HuH-7 (cell line): ENCODE measurements at regions not wholly inside any gene's neighbourhood (a gene's known extent, or its start where the extent isn't known, plus 50 kb on each side); places are given as distances from the start of the nearest gene placed in this dataset.
A peak's percentile ranks its signal among the peaks of the same experiment; 100 is the strongest.

ENCODE experiments used
- DNase-seq: peaks from one replicate; pipeline ENCODE4 v3.0.0; 2011; ENCODE audit warnings: low spot score

- DNase-seq = no peak
These were observed 251.2 kb downstream of the BAMBI start for GRCh38 chr10:28928484-28928883.

GRCh38 chr10:28929942-28930341 is 252.6 kb downstream of the BAMBI start:
- no peak for DNase-seq

GRCh38 chr10:28930514-28931495 is 253.5 kb downstream of the BAMBI start:
- no peak for DNase-seq

- DNase-seq = no peak
These were observed 257.7 kb downstream of the BAMBI start for GRCh38 chr10:28935061-28935460.

GRCh38 chr10:28937959-28938358 is 260.6 kb downstream of the BAMBI start:
- no peak for DNase-seq

GRCh38 chr10:28938745-28939144 is 261.4 kb downstream of the BAMBI start:
- no peak for DNase-seq

GRCh38 chr10:28939281-28940157 is 262.2 kb downstream of the BAMBI start:
- DNase-seq = peak; percentile 83

- peak; percentile 55 for DNase-seq
These were observed 263.0 kb downstream of the BAMBI start for GRCh38 chr10:28940158-28940888.

- no peak for DNase-seq
These were observed 264.7 kb downstream of the BAMBI start for GRCh38 chr10:28942012-28942411.

GRCh38 chr10:28945959-28946358 is 268.6 kb downstream of the BAMBI start:
- no peak for DNase-seq

GRCh38 chr10:28946479-28946878 is 269.2 kb downstream of the BAMBI start:
- DNase-seq = no peak

- DNase-seq = no peak
These were observed 269.9 kb downstream of the BAMBI start for GRCh38 chr10:28947171-28947570.

- no peak for DNase-seq
These were observed 270.7 kb downstream of the BAMBI start for GRCh38 chr10:28948046-28948445.

GRCh38 chr10:28949005-28950004 is 272.0 kb downstream of the BAMBI start:
- DNase-seq = no peak

- no peak for DNase-seq
These were observed 274.2 kb downstream of the BAMBI start for GRCh38 chr10:28951484-28951883.

- DNase-seq = no peak
These were observed 275.2 kb downstream of the BAMBI start for GRCh38 chr10:28952523-28952922.

- DNase-seq = no peak
These were observed 276.9 kb downstream of the BAMBI start for GRCh38 chr10:28954211-28954610.

- DNase-seq = no peak
These were observed 281.1 kb downstream of the BAMBI start for GRCh38 chr10:28958468-28958867.

- DNase-seq = no peak
These were observed 282.7 kb downstream of the BAMBI start for GRCh38 chr10:28959850-28960501.

GRCh38 chr10:28962768-28963167 is 285.4 kb downstream of the BAMBI start:
- DNase-seq = no peak
